Ishikawa (cell line): ENCODE measurements at regions not wholly inside any gene's neighbourhood (a gene's known extent, or its start where the extent isn't known, plus 50 kb on each side); places are given as distances from the start of the nearest gene placed in this dataset.

Experiments
- CEBPB ChIP-seq: IDR thresholded peaks from 2 replicates; pipeline ENCODE4 v1.6.1; 2012
- CREB1 ChIP-seq: IDR thresholded peaks from 2 replicates; pipeline ENCODE4 v1.6.1; 2012; ENCODE audit warnings: low read depth
- EP300 ChIP-seq: IDR thresholded peaks from 2 replicates; pipeline ENCODE4 v1.6.1; 2012; ENCODE audit warnings: borderline replicate concordance
- REST ChIP-seq: IDR thresholded peaks from 2 replicates; pipeline ENCODE4 v1.6.1; 2012; ENCODE audit warnings: low read depth, mild to moderate bottlenecking

GRCh38 chr7:89761173-89761572, 393.1 kb upstream of the STEAP1 start:
- TF ChIP-seq CEBPB: no peak
- no peak for TF ChIP-seq EP300
- no peak for TF ChIP-seq CREB1
- TF ChIP-seq REST: no peak
